ENCODE measurements at regions not wholly inside any gene's neighbourhood (a gene's known extent, or its start where the extent isn't known, plus 50 kb on each side); places are given as distances from the start of the nearest gene placed in this dataset.

GRCh38 chr21:35528116-35529042 is 479.3 kb upstream of the RUNX1 start:
- no peaks in the 10 kb centered on the region for H3K79me2 ChIP-seq (ENCODE audit: insufficient read depth, low read depth, low read length)
- H4K20me1 ChIP-seq (ENCODE audit: insufficient read depth, low read length): no peaks in the 10 kb centered on the region
- no peaks in the 10 kb centered on the region for H3K36me3 ChIP-seq (ENCODE audit: insufficient read depth, low read length)
- H3K4me3 ChIP-seq (ENCODE audit: low read depth, low read length, poor library complexity, severe bottlenecking): peak overlapping the region; percentile 56
- H3K4me1 ChIP-seq (ENCODE audit: insufficient read depth, low read length, poor library complexity, severe bottlenecking): peaks cover 6% of the 10 kb centered on the region
- TF ChIP-seq EZH2phosphoT487 (IDR thresholded peaks at IDR 0.05; ENCODE audit: borderline replicate concordance, low read depth, low read length) (no peak), CTCF (conservative IDR thresholded peaks at IDR 0.05; ENCODE audit: low read length) (no peak)
- peak overlapping the region; percentile 70 for H3K4me2 ChIP-seq (ENCODE audit: low read length)
- ChIA-PET POLR2A (interaction anchor here (0.6 kb wide), 1 partner anchor 351 kb away, joined by 3 read pairs; no protein-coding TSS in a partner anchor), CTCF (ENCODE audit: unreplicated experiment) (no interaction called here)
- H3K27ac ChIP-seq (ENCODE audit: low read depth, low read length, poor library complexity, severe bottlenecking): no peak overlapping the region
- H2AFZ ChIP-seq (ENCODE audit: low read length): peak overlapping the region; percentile 88
- peak; percentile 37 for DNase-seq (ENCODE audit: low spot score)
- H3K9me2 ChIP-seq (ENCODE audit: insufficient read depth, low read length): no peaks in the 10 kb centered on the region
- BruUV-seq (replicated peaks): no TSS peak
- intact Hi-C loops (cut with micrococcal nuclease; ENCODE audit: unreplicated experiment): no loop called here
- no peaks in the 10 kb centered on the region for H3K9me3 ChIP-seq (ENCODE audit: low read length)

- Histone ChIP-seq H3K4me1 (ENCODE audit: insufficient read depth, low read length, poor library complexity, severe bottlenecking) (peaks cover 6% of the 10 kb centered on the region), H3K27ac (ENCODE audit: low read depth, low read length, poor library complexity, severe bottlenecking) (no peak overlapping the region), H3K9me3 (ENCODE audit: low read length) (no peaks in the 10 kb centered on the region), H3K36me3 (ENCODE audit: insufficient read depth, low read length) (no peaks in the 10 kb centered on the region), H3K79me2 (ENCODE audit: insufficient read depth, low read depth, low read length) (no peaks in the 10 kb centered on the region), H3K4me2 (ENCODE audit: low read length) (no peak overlapping the region), H3K9me2 (ENCODE audit: insufficient read depth, low read length) (no peaks in the 10 kb centered on the region), H2AFZ (ENCODE audit: low read length) (no peak overlapping the region), H3K4me3 (ENCODE audit: low read depth, low read length, poor library complexity, severe bottlenecking) (no peak overlapping the region), H4K20me1 (ENCODE audit: insufficient read depth, low read length) (no peaks in the 10 kb centered on the region)
- CTCF ChIA-PET (ENCODE audit: unreplicated experiment): no interaction called here
- intact Hi-C loops (cut with micrococcal nuclease; ENCODE audit: unreplicated experiment): no loop called here
- TF ChIP-seq CTCF (conservative IDR thresholded peaks at IDR 0.05; ENCODE audit: low read length) (no peak), EZH2phosphoT487 (IDR thresholded peaks at IDR 0.05; ENCODE audit: borderline replicate concordance, low read depth, low read length) (no peak)
- no peak for DNase-seq (ENCODE audit: low spot score)
- POLR2A ChIA-PET: no interaction called here
- BruUV-seq (replicated peaks): no TSS peak
Measured at GRCh38 chr21:35527358-35527757, 478.3 kb upstream of the RUNX1 start.

GRCh38 chr21:35525443-35525842 is 476.3 kb upstream of the RUNX1 start:
- BruUV-seq (replicated peaks): no TSS peak

More at GRCh38 chr21:35525443-35525842, 476.3 kb upstream of the RUNX1 start:
- TF ChIP-seq EZH2phosphoT487 (IDR thresholded peaks at IDR 0.05; ENCODE audit: borderline replicate concordance, low read depth, low read length) (no peak), CTCF (conservative IDR thresholded peaks at IDR 0.05; ENCODE audit: low read length) (no peak)
- no peaks in the 10 kb centered on the region for H4K20me1 ChIP-seq (ENCODE audit: insufficient read depth, low read length)
- intact Hi-C loops (cut with micrococcal nuclease; ENCODE audit: unreplicated experiment): no loop called here
- no peaks in the 10 kb centered on the region for H3K9me3 ChIP-seq (ENCODE audit: low read length)
- H3K79me2 ChIP-seq (ENCODE audit: insufficient read depth, low read depth, low read length): no peaks in the 10 kb centered on the region
- peak; percentile 11 for DNase-seq (ENCODE audit: low spot score)
- no peak overlapping the region for H3K27ac ChIP-seq (ENCODE audit: low read depth, low read length, poor library complexity, severe bottlenecking)
- ChIA-PET CTCF (ENCODE audit: unreplicated experiment) (no interaction called here), POLR2A (no interaction called here)
- peaks cover 6% of the 10 kb centered on the region for H3K4me1 ChIP-seq (ENCODE audit: insufficient read depth, low read length, poor library complexity, severe bottlenecking)
- H2AFZ ChIP-seq (ENCODE audit: low read length): no peak overlapping the region
- no peak overlapping the region for H3K4me3 ChIP-seq (ENCODE audit: low read depth, low read length, poor library complexity, severe bottlenecking)
- H3K9me2 ChIP-seq (ENCODE audit: insufficient read depth, low read length): no peaks in the 10 kb centered on the region
- no peak overlapping the region for H3K4me2 ChIP-seq (ENCODE audit: low read length)
- H3K36me3 ChIP-seq (ENCODE audit: insufficient read depth, low read length): no peaks in the 10 kb centered on the region

Data from OCI-LY7 (cell line).